Thyroid gland (tissue), 4 donors: ENCODE measurements at regions not wholly inside any gene's neighbourhood (a gene's known extent, or its start where the extent isn't known, plus 50 kb on each side); places are given as distances from the start of the nearest gene placed in this dataset.

Source experiments
- DNase-seq, 2 donors: peaks; one replicate each; pipeline ENCODE4 v3.0.0-alpha.2; 2019
- H3K27ac ChIP-seq, 3 donors: fragments of 200-600 bp; sonication (generic); 1 replicate in 2 of 3; 2 replicates in 1 of 3; pipeline ENCODE4 v1.5.1; 2016 to 2019; ENCODE audit warnings: mild to moderate bottlenecking in 1 of 3, moderate library complexity in 1 of 3
- H3K27me3 ChIP-seq: fragments of 200-600 bp; sonication (generic); one replicate; pipeline ENCODE4 v1.5.1; 2019
- H3K36me3 ChIP-seq, 2 donors: fragments of 200-600 bp; sonication (generic); one replicate each; pipeline ENCODE4 v1.5.1; 2016 to 2019
- H3K4me1 ChIP-seq, 2 donors: fragments of 200-600 bp; sonication (generic); one replicate each; pipeline ENCODE4 v1.5.1; 2017 to 2019
- H3K4me3 ChIP-seq, 3 donors: fragments of 200-600 bp; sonication (generic); replicated peaks in 1 of 3; 1 replicate in 2 of 3; 2 replicates in 1 of 3; pipeline ENCODE4 v1.5.1; 2016; ENCODE audit warnings: mild to moderate bottlenecking in 1 of 3
- H3K9me3 ChIP-seq: fragments of 200-600 bp; sonication (generic); one replicate; pipeline ENCODE4 v1.5.1; 2017
- POLR2A ChIP-seq, 2 donors: fragments of 450-650 bp; IDR thresholded peaks; one replicate each; pipeline ENCODE4 v1.6.1; 2017; ENCODE audit warnings: antibody characterized with exemption in 2 of 2, mild to moderate bottlenecking in 2 of 2, moderate library complexity in 1 of 2
- WGBS, 2 donors: methylation state at CpG; one replicate each; pipeline ENCODE4 v1.1.5; 2017; 5-methylcytosine and 5-hydroxymethylcytosine counted together
- intact Hi-C: fragments of 100-400 bp; cut with DNase I; formaldehyde crosslinking; loops from one replicate; pipeline ENCODE4 v1.15.1; 2023
- TF ChIP-seq, protein P1 (sequence below), 6 experiments: fragments of 200-600 bp in 3 of 6; fragments of 450-650 bp in 3 of 6; sonication (generic) in 3 of 6; IDR thresholded peaks; one replicate each; pipeline ENCODE4 v1.5.1; 2016 to 2019; ENCODE audit warnings: antibody characterized with exemption in 6 of 6, mild to moderate bottlenecking in 2 of 6, inconsistent platforms in 1 of 6, moderate library complexity in 1 of 6

DNA sequence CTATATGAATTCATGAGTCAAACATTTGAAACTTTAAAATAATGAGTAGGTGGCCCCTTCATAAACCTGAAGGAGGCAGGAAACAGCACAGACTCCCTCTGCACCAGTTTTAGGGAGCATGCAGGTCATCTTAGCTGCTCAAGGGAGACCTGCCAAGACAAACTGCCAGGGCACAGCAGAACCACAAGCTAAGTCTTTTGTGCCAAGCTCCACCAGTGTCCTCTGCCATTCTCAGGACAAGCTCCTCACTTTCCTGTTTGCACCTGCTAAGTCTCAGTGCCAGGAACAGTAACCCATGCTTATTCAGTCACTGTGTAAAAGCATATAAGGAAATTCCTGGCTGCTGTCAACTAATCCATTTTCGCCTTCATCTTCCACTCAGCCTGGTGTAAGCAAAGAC, 368.9 kb downstream of the SEC16B start:
- 70 to 85% methylated on average over 1 of the region's 1 CpG for WGBS, 2 donors

GRCh38 chr1:177600321-177600720, 369.5 kb downstream of the SEC16B start:
- Histone ChIP-seq H3K27ac (no peak overlapping the region), H3K4me3 (no peak overlapping the region), H3K9me3 (no peaks in the 10 kb centered on the region), H3K36me3 (no peaks in the 10 kb centered on the region), H3K27me3 (no peaks in the 10 kb centered on the region), H3K4me1 (no peaks in the 10 kb centered on the region)
- no peak for DNase-seq
- 52 to 63% methylated on average over 2 of the region's 2 CpGs for WGBS, 2 donors
- TF ChIP-seq POLR2A (IDR thresholded peaks at IDR 0.05) = no peak
- TF ChIP-seq, protein P1, sequence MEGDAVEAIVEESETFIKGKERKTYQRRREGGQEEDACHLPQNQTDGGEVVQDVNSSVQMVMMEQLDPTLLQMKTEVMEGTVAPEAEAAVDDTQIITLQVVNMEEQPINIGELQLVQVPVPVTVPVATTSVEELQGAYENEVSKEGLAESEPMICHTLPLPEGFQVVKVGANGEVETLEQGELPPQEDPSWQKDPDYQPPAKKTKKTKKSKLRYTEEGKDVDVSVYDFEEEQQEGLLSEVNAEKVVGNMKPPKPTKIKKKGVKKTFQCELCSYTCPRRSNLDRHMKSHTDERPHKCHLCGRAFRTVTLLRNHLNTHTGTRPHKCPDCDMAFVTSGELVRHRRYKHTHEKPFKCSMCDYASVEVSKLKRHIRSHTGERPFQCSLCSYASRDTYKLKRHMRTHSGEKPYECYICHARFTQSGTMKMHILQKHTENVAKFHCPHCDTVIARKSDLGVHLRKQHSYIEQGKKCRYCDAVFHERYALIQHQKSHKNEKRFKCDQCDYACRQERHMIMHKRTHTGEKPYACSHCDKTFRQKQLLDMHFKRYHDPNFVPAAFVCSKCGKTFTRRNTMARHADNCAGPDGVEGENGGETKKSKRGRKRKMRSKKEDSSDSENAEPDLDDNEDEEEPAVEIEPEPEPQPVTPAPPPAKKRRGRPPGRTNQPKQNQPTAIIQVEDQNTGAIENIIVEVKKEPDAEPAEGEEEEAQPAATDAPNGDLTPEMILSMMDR (IDR thresholded peaks at IDR 0.05) = no peak
- intact Hi-C loops = no loop called here

More for the DNA sequence above, 368.9 kb downstream of the SEC16B start:
- Histone ChIP-seq H3K36me3 (no peaks in the 10 kb centered on the region), H3K4me1 (no peaks in the 10 kb centered on the region), H3K27ac (no peak overlapping the region), H3K4me3 (no peak overlapping the region), H3K9me3 (no peaks in the 10 kb centered on the region), H3K27me3 (no peaks in the 10 kb centered on the region)
- TF ChIP-seq, protein P1 (IDR thresholded peaks at IDR 0.05) = no peak
- no peak for TF ChIP-seq POLR2A (IDR thresholded peaks at IDR 0.05)
- DNase-seq = no peak
- intact Hi-C loops = no loop called here

- Histone ChIP-seq H3K27ac (no peak overlapping the region), H3K27me3 (no peaks in the 10 kb centered on the region), H3K9me3 (no peaks in the 10 kb centered on the region), H3K4me3 (no peak overlapping the region), H3K36me3 (no peaks in the 10 kb centered on the region), H3K4me1 (no peaks in the 10 kb centered on the region)
- no peak for DNase-seq
- TF ChIP-seq, protein P1 (IDR thresholded peaks at IDR 0.05) = no peak
- TF ChIP-seq POLR2A (IDR thresholded peaks at IDR 0.05) = no peak
- intact Hi-C loops = no loop called here
Measured at GRCh38 chr1:177597393-177597792, 372.5 kb downstream of the SEC16B start.

GRCh38 chr1:177596485-177596884, 373.4 kb downstream of the SEC16B start:
- DNase-seq = no peak
- Histone ChIP-seq H3K4me3 (no peak overlapping the region), H3K36me3 (no peaks in the 10 kb centered on the region), H3K9me3 (no peaks in the 10 kb centered on the region), H3K4me1 (no peaks in the 10 kb centered on the region), H3K27ac (no peak overlapping the region), H3K27me3 (no peaks in the 10 kb centered on the region)
- no peak for TF ChIP-seq POLR2A (IDR thresholded peaks at IDR 0.05)
- TF ChIP-seq, protein P1 (IDR thresholded peaks at IDR 0.05) = no peak
- 68 to 83% methylated on average over 2 of the region's 2 CpGs for WGBS, 2 donors
- intact Hi-C loops = no loop called here

GRCh38 chr1:177593105-177593504, 376.8 kb downstream of the SEC16B start:
- no peak for DNase-seq
- no peak overlapping the region for H3K4me3 ChIP-seq
- no peak overlapping the region for H3K27ac ChIP-seq
- intact Hi-C loops = no loop called here
- no peaks in the 10 kb centered on the region for H3K27me3 ChIP-seq
- no peaks in the 10 kb centered on the region for H3K36me3 ChIP-seq
- 79 to 90% methylated on average over 3 of the region's 3 CpGs for WGBS, 2 donors
- TF ChIP-seq, protein P1 (IDR thresholded peaks at IDR 0.05) = no peak
- no peak for TF ChIP-seq POLR2A (IDR thresholded peaks at IDR 0.05)
- H3K4me1 ChIP-seq = no peaks in the 10 kb centered on the region
- H3K9me3 ChIP-seq = no peaks in the 10 kb centered on the region
